A673 (cell line): ENCODE measurements at regions not wholly inside any gene's neighbourhood (a gene's known extent, or its start where the extent isn't known, plus 50 kb on each side); places are given as distances from the start of the nearest gene placed in this dataset.

ENCODE experiments used
- CTCF ChIP-seq: fragments of 300-800, 200-600 bp; sonication (generic); conservative IDR thresholded peaks from 2 replicates; pipeline ENCODE4 v1.5.1; 2017; ENCODE audit warnings: low read depth, mild to moderate bottlenecking, antibody characterized with exemption, low read length, moderate library complexity, mixed read lengths
- EZH2 ChIP-seq: fragments of 200-600 bp; sonication (generic); IDR thresholded peaks from 2 replicates; pipeline ENCODE4 v1.6.1; 2017; ENCODE audit warnings: borderline replicate concordance, low read depth, mild to moderate bottlenecking, mixed read lengths, antibody characterized with exemption, low read length; ENCODE audit not compliant: poor library complexity, severe bottlenecking

- TF ChIP-seq EZH2 (no peak), CTCF (no peak)
These were observed 57.3 kb upstream of the SYT13 start for GRCh38 chr11:45343444-45343843.
